Mesothelial cell of epicardium (in vitro differentiated cells): ENCODE measurements at regions not wholly inside any gene's neighbourhood (a gene's known extent, or its start where the extent isn't known, plus 50 kb on each side); places are given as distances from the start of the nearest gene placed in this dataset.

Source experiments
- DNase-seq, 2 experiments: peaks; one replicate each; pipeline ENCODE4 v3.0.0; 2021; ENCODE audit warnings: low spot score in 2 of 2; ENCODE audit not compliant: unreplicated experiment in 2 of 2
- H3K27ac Mint-ChIP-seq: 2 replicates; pipeline ENCODE4 v1.8.0; 2021; ENCODE audit warnings: mixed read lengths
- H3K27me3 Mint-ChIP-seq: 2 replicates; pipeline ENCODE4 v1.8.0; 2021; ENCODE audit warnings: low read depth, mixed read lengths
- H3K36me3 Mint-ChIP-seq: 2 replicates; pipeline ENCODE4 v1.8.0; 2021; ENCODE audit warnings: mixed read lengths
- H3K4me1 Mint-ChIP-seq: 2 replicates; pipeline ENCODE4 v1.8.0; 2021; ENCODE audit warnings: mixed read lengths
- H3K4me3 Mint-ChIP-seq: 2 replicates; pipeline ENCODE4 v1.8.0; 2021; ENCODE audit warnings: mild to moderate bottlenecking, moderate library complexity, mixed read lengths
- H3K9me3 Mint-ChIP-seq: 2 replicates; pipeline ENCODE4 v1.8.0; 2021; ENCODE audit warnings: mixed read lengths
- CTCF ChIP-seq: fragments of 200-600 bp; sonication (generic); IDR thresholded peaks from one replicate; pipeline ENCODE4 v1.5.0; 2021; ENCODE audit warnings: antibody characterized with exemption; ENCODE audit not compliant: unreplicated experiment

DNA sequence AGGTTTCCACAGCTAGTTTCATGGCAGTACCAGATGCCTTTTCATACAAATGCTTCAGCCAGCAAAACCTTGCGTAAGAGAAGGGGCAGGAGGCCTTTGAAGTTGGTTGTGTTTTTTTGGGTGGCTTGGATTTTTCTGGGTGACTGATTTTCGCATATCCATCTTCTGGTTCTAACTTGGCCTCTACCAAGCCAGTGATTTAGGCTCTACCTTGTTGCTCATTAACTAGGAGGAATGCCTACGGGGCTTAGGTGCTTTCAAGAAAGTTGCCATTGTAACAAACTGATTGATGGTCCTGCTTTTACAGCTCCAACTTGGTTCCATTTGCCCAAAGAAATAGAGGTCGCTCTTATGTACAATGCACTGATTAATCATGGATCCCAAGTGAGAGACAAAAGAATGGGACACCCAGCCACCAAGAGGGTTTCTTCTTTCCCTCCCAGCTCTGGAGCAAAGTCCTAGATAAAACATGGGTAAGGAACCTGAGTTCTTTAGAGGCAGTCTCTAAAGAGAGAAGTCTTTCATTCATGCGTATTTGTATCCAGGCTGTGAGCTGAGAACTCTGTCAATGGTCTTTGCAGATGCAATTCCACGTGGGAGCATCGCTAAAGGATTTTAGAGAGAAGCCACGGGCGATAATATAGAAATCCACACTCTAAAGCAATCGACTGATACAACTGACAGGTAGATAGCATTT is 92.1 kb upstream of the FGFR2 start:
- Mint-ChIP-seq H3K4me3 (no peak overlapping the region), H3K27ac (no peak overlapping the region), H3K4me1 (peaks cover 14% of the 10 kb centered on the region), H3K27me3 (peaks cover 9% of the 10 kb centered on the region), H3K36me3 (no peaks in the 10 kb centered on the region), H3K9me3 (no peaks in the 10 kb centered on the region)
- no peak for DNase-seq
- TF ChIP-seq CTCF: no peak

DNA sequence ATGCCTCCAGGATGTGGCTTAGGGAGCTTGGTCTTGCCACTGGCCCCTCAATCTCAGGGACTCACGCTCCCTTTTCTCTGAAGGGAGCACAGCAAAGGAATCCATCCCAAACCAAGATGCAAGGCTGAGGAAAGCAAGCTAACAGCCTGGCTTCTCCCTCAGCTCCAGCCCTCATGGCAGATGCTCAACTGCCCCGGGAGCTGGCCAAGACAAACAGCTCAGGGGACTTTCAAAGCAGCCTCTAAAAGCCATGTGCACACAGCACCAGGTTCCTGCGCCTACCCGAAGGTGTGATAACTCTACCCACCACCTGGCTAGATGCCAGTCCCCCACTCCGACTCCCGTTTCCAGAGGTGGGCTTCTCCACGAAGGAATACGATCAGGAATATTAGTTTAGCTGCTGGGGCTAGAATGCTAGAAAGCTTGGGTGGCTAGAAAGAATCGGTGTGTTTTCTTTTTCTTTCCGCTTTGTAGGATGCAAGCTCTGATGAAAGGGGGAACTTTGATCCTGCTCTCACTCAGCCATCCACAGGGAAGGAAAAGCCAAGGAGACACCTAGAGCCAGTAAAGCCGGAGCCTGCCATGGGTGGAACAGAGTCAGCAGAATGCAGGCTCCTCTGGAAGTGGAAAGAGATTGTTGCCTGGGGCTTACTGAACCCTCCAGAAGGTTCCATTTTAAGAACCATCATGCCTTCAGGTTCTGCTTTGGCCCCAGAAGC is 89.0 kb upstream of the FGFR2 start:
- Mint-ChIP-seq H3K27me3 (peaks cover 9% of the 10 kb centered on the region), H3K4me1 (peaks cover 4% of the 10 kb centered on the region), H3K4me3 (no peak overlapping the region), H3K27ac (no peak overlapping the region), H3K9me3 (no peaks in the 10 kb centered on the region), H3K36me3 (no peaks in the 10 kb centered on the region)
- no peak for DNase-seq
- TF ChIP-seq CTCF: no peak

DNA sequence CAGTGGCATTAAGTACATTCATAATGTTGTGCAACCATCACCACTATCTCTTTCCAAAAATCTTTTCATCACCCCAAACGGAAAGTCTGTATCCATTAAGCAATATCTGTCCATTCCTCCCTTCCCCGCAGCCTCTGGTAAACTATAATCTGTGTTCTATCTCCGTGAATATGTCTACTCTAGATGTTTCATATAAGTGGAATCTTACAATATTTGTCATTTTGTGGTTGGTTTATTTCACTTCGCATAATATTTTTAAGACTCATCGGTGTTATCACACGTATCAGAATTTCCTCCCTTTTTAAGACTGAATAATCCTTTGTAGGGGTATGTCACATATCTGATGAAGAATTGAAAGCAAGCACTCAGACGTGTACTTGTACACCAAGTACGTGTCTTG is 86.0 kb upstream of the FGFR2 start:
- peaks cover 2% of the 10 kb centered on the region for H3K9me3 Mint-ChIP-seq
- DNase-seq: no peak
- peaks cover 19% of the 10 kb centered on the region for H3K4me1 Mint-ChIP-seq
- H3K27me3 Mint-ChIP-seq: peaks cover 9% of the 10 kb centered on the region
- no peak overlapping the region for H3K27ac Mint-ChIP-seq
- H3K4me3 Mint-ChIP-seq: no peak overlapping the region
- no peak for TF ChIP-seq CTCF
- no peaks in the 10 kb centered on the region for H3K36me3 Mint-ChIP-seq

DNA sequence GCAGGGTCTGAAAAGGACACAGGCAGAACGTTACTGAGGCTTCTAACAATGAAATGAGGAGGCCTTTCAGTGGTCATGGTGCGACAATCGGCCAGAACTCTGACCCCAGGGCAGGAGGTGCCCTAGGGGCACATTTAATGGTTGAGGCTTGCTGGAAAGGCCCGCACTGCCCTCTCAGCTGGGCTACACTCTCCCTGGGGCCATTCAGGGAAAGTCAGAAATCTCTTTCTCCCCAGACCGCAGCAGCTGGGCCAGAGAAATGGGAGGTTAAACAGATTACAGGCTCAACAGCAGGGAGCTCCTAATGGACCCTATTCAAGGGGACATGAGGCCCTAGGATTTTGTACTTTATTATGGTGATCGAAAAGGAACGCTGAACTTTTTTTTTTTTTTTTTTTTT is 85.6 kb upstream of the FGFR2 start:
- H3K36me3 Mint-ChIP-seq: no peaks in the 10 kb centered on the region
- no peak for DNase-seq
- H3K27me3 Mint-ChIP-seq: peaks cover 9% of the 10 kb centered on the region
- no peak overlapping the region for H3K4me3 Mint-ChIP-seq
- H3K9me3 Mint-ChIP-seq: peaks cover 6% of the 10 kb centered on the region
- H3K4me1 Mint-ChIP-seq: peaks cover 19% of the 10 kb centered on the region
- no peak overlapping the region for H3K27ac Mint-ChIP-seq
- no peak for TF ChIP-seq CTCF

DNA sequence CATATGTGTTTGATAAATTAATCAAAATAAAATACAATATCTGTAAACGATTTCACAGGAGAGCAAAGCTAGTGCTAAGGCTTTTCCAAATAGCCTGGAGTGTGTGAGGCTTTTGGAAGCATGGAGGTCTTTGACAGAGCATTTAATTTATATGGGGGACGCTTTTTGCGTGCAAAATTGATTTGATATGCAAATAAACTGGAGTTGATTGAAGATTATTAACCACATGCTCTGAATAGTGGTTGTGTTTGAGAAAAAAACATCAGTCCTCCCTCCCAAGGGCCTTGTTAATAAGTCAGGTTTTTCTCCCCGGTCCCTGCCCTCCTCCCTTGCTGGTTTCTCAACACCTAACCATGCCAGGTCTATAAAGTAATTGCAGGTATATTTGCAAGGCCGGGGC is 85.1 kb upstream of the FGFR2 start:
- Mint-ChIP-seq H3K4me3 (no peak overlapping the region), H3K36me3 (peaks cover 2% of the 10 kb centered on the region), H3K27ac (no peak overlapping the region), H3K4me1 (peaks cover 19% of the 10 kb centered on the region), H3K9me3 (peaks cover 11% of the 10 kb centered on the region), H3K27me3 (peaks cover 9% of the 10 kb centered on the region)
- DNase-seq: no peak
- no peak for TF ChIP-seq CTCF
